GM21737 (cell line): ENCODE measurements at regions not wholly inside any gene's neighbourhood (a gene's known extent, or its start where the extent isn't known, plus 50 kb on each side); places are given as distances from the start of the nearest gene placed in this dataset.

Experiments used
- ATAC-seq: cut with Tn5 transposase; IDR thresholded peaks from one replicate; pipeline ENCODE4 v1.9.1; 2021; ENCODE audit warnings: mild to moderate bottlenecking, moderate library complexity; ENCODE audit not compliant: unreplicated experiment

DNA sequence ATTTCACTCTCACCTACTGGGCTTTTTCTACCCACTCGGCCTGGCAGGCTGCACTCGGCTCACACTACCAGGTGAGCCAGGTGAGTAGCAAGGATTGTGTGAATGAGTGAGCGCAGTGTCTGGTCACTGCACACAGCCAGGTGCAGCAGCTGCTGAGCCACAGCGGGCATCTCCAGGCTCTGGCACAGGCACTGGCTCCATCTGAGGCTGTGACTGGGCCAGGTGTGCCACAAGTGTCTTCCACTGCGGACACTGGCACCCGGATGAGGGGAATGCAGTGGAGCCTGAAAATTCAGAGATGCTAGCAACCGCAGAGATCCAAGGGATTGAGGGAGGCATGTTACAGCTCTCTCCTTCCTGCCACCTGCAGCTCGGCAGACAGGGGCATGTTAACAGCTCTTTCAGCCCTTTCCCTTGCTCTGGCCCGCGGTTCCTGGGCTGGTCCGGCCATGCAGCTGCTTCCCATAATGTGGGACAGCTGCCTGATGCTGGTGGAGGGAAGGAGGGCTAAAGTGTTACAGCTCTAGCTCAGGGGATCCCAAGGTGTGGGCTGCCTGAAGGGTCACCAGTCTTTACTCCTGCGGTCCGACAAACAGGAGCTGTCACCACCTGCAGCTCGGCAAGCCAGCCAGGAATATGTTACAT lies 1038.3 kb downstream of the AMY1C start:
- ATAC-seq, result no peak

DNA sequence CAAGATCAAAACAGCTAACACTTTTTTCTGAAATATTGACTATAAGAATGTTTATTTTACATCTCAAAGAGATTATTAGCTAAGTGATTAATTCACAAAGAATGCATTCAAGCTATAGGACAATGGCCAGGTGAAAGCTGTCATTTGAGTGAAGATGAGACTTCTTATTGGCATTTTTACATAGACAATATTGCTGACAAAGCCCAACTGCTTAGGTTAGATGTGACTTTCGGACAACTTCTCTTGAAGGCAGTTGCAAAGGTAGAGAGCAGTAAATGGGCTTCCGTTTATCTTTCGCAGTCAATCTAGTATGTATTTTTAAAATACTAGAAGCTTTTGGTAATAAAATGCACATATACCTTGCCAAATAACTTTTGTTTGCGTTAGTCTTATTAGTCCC lies 1041.3 kb downstream of the AMY1C start:
- ATAC-seq, result no peak

DNA sequence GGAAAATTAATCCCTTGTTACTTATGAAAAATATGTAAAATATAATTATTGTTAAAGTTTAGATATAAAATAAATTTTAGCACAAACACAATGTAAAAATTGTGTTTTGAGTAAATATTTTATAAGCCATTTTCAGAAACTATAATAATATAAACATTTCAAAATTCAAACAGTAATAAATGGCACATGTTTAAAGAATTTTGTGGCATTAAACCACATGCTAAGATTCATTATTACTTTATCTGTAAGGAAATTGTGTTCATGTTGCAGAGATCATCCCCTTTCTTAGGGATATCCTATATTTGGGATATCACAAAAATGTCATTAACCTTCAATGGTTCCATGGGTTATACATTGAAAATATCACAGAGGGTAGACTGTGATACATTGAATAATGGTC lies 1044.3 kb downstream of the AMY1C start:
- ATAC-seq, result no peak

- no peak for ATAC-seq
Measured at GRCh38 chr1:104795931-104796330, 1046.2 kb downstream of the AMY1C start.

DNA sequence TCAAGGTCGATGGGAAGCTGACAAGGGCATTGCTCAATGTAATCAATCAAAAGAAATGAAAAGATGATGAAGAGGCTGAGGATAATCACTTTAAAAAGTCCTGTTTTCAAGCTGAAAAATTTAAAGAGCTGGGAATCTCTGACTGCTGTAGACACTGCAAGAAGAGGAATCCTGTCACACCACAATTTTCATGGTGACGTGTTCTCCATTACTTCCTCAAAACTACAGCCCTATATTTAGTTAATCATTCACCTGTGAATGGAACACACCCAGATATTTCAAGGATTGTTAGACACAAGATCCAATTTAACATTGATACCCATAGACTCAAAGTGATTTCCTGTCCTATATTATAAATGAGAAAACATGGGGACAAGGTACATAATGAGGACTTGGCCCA lies 1048.3 kb downstream of the AMY1C start:
- no peak for ATAC-seq

- no peak for ATAC-seq
Measured at GRCh38 chr1:104801344-104801743, 1051.6 kb downstream of the AMY1C start.

DNA sequence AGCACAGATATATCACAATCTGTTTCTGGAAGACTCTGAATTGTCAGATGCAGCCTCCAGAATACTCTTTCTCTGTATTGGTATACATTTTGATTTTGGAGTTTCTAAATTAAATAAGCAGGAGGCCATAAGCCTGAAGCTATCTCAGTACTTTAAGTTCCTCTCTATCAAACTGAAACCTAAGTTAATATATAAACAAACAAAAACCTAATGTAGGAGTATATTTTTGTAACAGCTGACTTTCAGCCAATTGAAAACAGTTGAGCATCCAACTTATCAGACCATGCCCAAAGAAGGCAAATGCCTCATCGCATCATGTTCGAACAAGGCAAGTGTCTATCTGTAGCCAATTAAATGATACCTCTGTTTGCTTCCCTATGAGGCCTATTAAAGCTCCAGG lies 1054.4 kb downstream of the AMY1C start:
- no peak for ATAC-seq

DNA sequence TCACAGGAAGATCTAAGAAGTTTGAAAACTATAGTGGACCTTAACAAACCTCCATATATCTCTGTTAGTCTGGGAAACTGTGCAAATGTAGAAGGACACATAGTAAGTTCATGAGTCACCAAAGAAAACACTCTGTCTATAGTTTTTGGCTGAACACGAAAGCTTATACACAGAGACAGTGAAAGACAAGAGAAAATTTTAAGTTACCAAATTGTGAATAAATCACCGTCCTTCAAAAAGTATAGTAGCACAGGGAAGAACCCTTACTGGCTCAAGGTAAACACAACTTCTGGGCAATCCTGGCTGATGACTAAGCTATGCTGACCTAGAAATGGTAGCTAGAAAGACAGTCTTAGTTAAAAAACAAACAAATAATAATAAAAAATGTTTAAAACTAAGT lies 1057.9 kb downstream of the AMY1C start:
- no peak for ATAC-seq

DNA sequence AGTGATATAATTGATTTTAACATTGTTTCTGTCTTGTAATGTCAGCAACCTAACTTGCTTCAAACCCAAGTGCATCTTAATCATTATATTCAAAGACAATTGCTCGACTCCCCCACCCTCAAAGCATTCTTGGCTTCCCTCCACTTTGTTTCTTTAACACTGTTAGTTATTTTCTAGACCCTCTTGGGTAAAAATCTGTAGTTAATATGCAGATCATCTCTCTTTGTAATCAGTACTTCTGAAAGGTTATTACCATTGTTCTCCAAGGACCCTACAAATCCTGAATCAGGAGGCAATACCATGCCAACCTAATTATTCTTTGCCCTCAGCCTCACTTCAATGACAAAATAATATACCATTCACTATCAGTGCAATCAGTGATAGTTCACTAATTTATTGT lies 1075.7 kb downstream of the AMY1C start:
- no peak for ATAC-seq

- no peak for ATAC-seq
Measured at GRCh38 chr1:104830534-104830933, 1080.8 kb downstream of the AMY1C start.

- no peak for ATAC-seq
Measured at GRCh38 chr1:104852151-104852550, 1102.5 kb downstream of the AMY1C start.

GRCh38 chr1:104853276-104853675 lies 1103.6 kb downstream of the AMY1C start:
- ATAC-seq, result no peak

DNA sequence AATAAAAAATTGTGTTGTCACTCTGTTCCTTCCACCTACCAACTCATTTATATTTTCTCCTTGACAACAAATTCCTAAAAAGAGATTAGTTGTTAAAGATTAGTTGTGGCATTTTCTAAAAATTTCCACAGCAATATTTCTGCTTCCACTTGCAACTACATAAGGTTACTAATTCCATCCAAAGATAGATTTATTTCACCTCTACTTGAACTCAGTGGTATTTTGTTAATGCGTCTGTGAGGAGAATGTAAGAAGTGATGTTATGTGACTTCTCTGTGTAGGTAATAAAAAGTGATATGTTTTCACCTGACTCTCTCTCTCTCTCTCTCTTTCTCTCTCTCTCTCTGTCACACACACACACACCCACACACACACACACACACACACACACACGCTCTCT lies 1104.8 kb downstream of the AMY1C start:
- ATAC-seq, result no peak

DNA sequence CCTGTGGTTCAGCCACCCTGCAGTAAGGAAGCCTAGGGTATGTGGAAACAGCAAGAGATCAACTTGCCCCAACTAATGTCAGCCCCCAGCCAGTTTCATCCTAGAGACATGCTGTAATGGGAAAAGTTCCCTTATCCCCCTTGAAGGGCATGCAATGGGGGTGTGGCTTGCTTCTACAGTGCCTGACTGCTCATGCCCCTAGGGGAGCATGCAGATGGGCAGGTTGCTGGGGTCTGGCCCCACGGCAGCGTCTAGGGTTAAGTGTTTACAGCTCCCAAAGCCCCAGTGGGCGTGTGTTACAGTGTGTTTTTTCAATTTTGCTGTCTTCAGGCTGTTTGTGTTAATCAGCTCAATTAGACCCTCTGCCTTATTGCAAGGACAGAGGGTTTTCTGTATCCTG lies 1105.9 kb downstream of the AMY1C start:
- no peak for ATAC-seq

- ATAC-seq, result no peak
Measured at GRCh38 chr1:104856091-104856490, 1106.4 kb downstream of the AMY1C start.

DNA sequence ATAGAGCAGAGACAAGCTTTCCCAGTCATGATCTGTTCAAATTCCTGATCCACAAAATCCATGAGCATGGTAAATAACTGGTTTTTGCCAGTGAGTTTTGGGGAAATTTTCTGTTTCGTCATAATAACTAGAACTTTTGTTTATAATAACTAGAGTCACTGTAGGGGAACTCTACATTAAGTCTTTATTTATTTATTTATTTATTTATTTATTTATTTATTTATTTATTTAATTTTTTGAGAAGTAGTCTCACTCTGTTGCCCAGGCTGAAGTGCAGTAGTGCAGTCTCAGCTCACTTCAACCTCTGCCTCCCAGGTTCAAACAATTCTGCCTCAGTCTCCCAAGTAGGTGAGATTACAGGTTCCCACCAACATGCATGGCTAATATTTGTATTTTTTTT lies 1106.8 kb downstream of the AMY1C start:
- no peak for ATAC-seq

GRCh38 chr1:104868794-104869193 lies 1119.1 kb downstream of the AMY1C start:
- ATAC-seq, result no peak

GRCh38 chr1:104874044-104874443 lies 1124.3 kb downstream of the AMY1C start:
- ATAC-seq, result peak; percentile 88

- ATAC-seq, result no peak
Measured at GRCh38 chr1:104878203-104878909, 1128.7 kb downstream of the AMY1C start.

DNA sequence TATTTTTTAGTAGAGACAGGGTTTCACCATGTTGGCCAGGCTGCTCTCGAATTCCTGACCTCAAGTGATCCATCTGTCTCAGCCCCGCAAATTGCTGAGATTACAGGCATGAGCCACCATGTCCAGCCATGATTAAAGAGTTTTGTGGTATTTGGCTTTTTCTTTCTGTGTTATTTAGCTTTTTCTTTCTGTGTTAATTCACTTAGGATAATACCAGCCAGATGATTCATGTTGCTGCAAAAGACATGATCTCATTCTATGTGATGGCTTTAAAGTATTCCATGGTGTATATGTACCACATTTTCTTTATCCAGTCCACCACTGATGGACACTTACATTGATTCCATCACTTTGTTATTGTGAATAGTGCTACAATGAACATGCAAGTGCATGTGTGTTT lies 1135.2 kb downstream of the AMY1C start:
- ATAC-seq, result no peak

- no peak for ATAC-seq
Measured at GRCh38 chr1:104905322-104905721, 1155.6 kb downstream of the AMY1C start.

DNA sequence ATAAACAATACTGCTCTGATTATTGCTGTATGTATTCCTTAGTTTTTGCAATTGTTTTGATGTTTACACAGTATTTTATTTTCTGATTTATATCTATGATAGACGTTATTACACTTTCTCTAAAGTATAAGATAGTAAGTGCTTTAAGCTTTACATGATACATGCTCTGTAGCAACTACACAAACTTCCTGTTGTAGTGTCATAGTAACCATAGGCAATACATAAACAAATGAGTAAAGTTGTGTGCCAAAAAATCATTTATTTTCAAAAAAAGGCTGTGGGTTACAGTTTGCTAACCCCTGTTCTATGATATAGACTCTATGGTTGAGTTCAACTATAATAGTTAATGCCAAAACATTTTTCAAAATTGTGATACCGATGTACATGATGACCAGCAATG lies 1156.4 kb downstream of the AMY1C start:
- no peak for ATAC-seq

GRCh38 chr1:104919188-104919587 lies 1169.5 kb downstream of the AMY1C start:
- ATAC-seq, result no peak
